Gastrocnemius medialis (tissue), 4 donors: ENCODE measurements at regions not wholly inside any gene's neighbourhood (a gene's known extent, or its start where the extent isn't known, plus 50 kb on each side); places are given as distances from the start of the nearest gene placed in this dataset.

Experiments used
- ATAC-seq, 2 donors: fragments of 150-250 bp; one replicate each; pipeline ENCODE4 v1.9.1; 2016
- DNase-seq, 2 donors: peaks; one replicate each; pipeline ENCODE4 v3.0.0-alpha.2; 2019
- H3K27ac ChIP-seq, 4 donors: fragments of 200-600 bp; sonication (generic); 1 replicate in 1 of 4; 2 replicates in 3 of 4; pipeline ENCODE4 v1.5.1; 2016 to 2018; ENCODE audit warnings: mild to moderate bottlenecking in 2 of 4, moderate library complexity in 1 of 4
- H3K27me3 ChIP-seq, 3 donors: fragments of 200-600 bp; sonication (generic) in 2 of 3; 1 replicate in 1 of 3; 2 replicates in 2 of 3; pipeline versions ENCODE4 v1.5.1 to v1.6.0; 2016 to 2019; ENCODE audit warnings: mild to moderate bottlenecking in 1 of 3, moderate library complexity in 1 of 3
- H3K36me3 ChIP-seq, 2 donors: fragments of 200-600 bp; sonication (generic) in 1 of 2; one replicate each; pipeline ENCODE4 v1.5.1; 2017 to 2018
- H3K4me1 ChIP-seq, 2 donors: fragments of 200-600 bp; sonication (generic) in 1 of 2; one replicate each; pipeline ENCODE4 v1.5.1; 2016 to 2017; ENCODE audit warnings: mild to moderate bottlenecking in 2 of 2
- H3K4me3 ChIP-seq, 4 donors: fragments of 200-600 bp; sonication (generic) in 3 of 4; 1 replicate in 1 of 4; 2 replicates in 3 of 4; pipeline ENCODE4 v1.5.1; 2016 to 2019; ENCODE audit warnings: mild to moderate bottlenecking in 2 of 4
- H3K9me3 ChIP-seq, 3 donors: fragments of 200-600 bp; sonication (generic) in 2 of 3; 1 replicate in 1 of 3; 2 replicates in 2 of 3; pipeline ENCODE4 v1.5.1; 2016 to 2019
- POLR2A ChIP-seq, 2 donors: fragments of 450-650 bp; IDR thresholded peaks; one replicate each; pipeline ENCODE4 v1.6.1; 2017; ENCODE audit warnings: antibody characterized with exemption in 2 of 2, mild to moderate bottlenecking in 2 of 2, moderate library complexity in 2 of 2
- in situ Hi-C, 4 donors: fragments of 200-750 bp; cut with MboI; loops; one replicate each; pipeline versions ENCODE4 v1.15.0 to v1.8.0; 2017; ENCODE audit warnings: low sequenced_read_pairs in 4 of 4
- intact Hi-C: fragments of 100-400 bp; cut with DNase I; formaldehyde crosslinking; loops from one replicate; pipeline ENCODE4 v1.15.1; 2023; ENCODE audit warnings: low total_unique reads
- TF ChIP-seq, protein P1 (sequence below), 5 experiments: fragments of 450-650 bp in 3 of 5; fragments of 200-600 bp in 2 of 5; sonication (generic) in 2 of 5; IDR thresholded peaks in 4 of 5; conservative IDR thresholded peaks in 1 of 5; 1 replicate in 4 of 5; 2 replicates in 1 of 5; pipeline ENCODE4 v1.5.1; 2016 to 2019; ENCODE audit warnings: antibody characterized with exemption in 5 of 5, mild to moderate bottlenecking in 3 of 5, moderate library complexity in 3 of 5

- ATAC-seq, result no peak
Measured at GRCh38 chr10:105727131-105727530, 1086.0 kb downstream of the SORCS3 start.

GRCh38 chr10:105726149-105726548, 1085.1 kb downstream of the SORCS3 start:
- H3K36me3 ChIP-seq, result no peaks in the 10 kb centered on the region
- in situ Hi-C loops, result no loop called here
- H3K4me1 ChIP-seq, result no peaks in the 10 kb centered on the region
- no peak overlapping the region for H3K27ac ChIP-seq
- H3K4me3 ChIP-seq, result no peak overlapping the region
- ATAC-seq (no peak), DNase-seq (no peak)
- H3K9me3 ChIP-seq, result no peaks in the 10 kb centered on the region
- intact Hi-C loops, result no loop called here
- no peaks in the 10 kb centered on the region for H3K27me3 ChIP-seq
- TF ChIP-seq, protein P1, sequence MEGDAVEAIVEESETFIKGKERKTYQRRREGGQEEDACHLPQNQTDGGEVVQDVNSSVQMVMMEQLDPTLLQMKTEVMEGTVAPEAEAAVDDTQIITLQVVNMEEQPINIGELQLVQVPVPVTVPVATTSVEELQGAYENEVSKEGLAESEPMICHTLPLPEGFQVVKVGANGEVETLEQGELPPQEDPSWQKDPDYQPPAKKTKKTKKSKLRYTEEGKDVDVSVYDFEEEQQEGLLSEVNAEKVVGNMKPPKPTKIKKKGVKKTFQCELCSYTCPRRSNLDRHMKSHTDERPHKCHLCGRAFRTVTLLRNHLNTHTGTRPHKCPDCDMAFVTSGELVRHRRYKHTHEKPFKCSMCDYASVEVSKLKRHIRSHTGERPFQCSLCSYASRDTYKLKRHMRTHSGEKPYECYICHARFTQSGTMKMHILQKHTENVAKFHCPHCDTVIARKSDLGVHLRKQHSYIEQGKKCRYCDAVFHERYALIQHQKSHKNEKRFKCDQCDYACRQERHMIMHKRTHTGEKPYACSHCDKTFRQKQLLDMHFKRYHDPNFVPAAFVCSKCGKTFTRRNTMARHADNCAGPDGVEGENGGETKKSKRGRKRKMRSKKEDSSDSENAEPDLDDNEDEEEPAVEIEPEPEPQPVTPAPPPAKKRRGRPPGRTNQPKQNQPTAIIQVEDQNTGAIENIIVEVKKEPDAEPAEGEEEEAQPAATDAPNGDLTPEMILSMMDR (IDR thresholded peaks at IDR 0.05 in 4 of 5, conservative IDR thresholded peaks at IDR 0.05 in 1 of 5), result no peak
- no peak for TF ChIP-seq POLR2A (IDR thresholded peaks at IDR 0.05)

More at GRCh38 chr10:105727131-105727530, 1086.0 kb downstream of the SORCS3 start:
- intact Hi-C loops (no loop called here), in situ Hi-C loops (no loop called here)
- TF ChIP-seq POLR2A (IDR thresholded peaks at IDR 0.05), result no peak
- TF ChIP-seq, protein P1 (IDR thresholded peaks at IDR 0.05 in 4 of 5, conservative IDR thresholded peaks at IDR 0.05 in 1 of 5), result no peak
- no peak overlapping the region for H3K27ac ChIP-seq
- no peaks in the 10 kb centered on the region for H3K27me3 ChIP-seq
- DNase-seq, result no peak
- H3K9me3 ChIP-seq, result no peaks in the 10 kb centered on the region
- H3K4me3 ChIP-seq, result no peak overlapping the region
- H3K36me3 ChIP-seq, result no peaks in the 10 kb centered on the region
- no peaks in the 10 kb centered on the region for H3K4me1 ChIP-seq

DNA sequence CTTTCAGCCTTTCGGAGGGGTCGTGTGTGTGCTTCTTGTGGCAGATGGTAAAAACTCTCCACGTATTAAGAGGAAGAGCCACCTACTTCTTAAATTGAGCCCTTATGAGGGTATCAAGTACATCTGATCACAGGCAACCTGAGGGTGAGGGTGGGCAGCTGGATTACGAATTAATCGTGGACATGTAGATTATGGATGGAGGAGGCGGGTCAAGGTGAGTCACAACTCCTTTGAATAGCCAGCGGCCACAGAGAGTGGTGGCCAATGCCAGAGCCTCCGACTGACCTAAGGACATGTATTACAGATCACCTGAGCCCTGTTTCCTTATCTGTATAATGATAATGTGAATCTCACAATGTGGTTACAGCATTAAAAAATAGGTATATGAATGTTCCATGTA, 1083.9 kb downstream of the SORCS3 start:
- Histone ChIP-seq H3K27ac (no peak overlapping the region), H3K9me3 (no peaks in the 10 kb centered on the region), H3K36me3 (no peaks in the 10 kb centered on the region), H3K27me3 (no peaks in the 10 kb centered on the region), H3K4me1 (no peaks in the 10 kb centered on the region), H3K4me3 (no peak overlapping the region)
- intact Hi-C loops (no loop called here), in situ Hi-C loops (no loop called here)
- TF ChIP-seq, protein P1 (IDR thresholded peaks at IDR 0.05 in 4 of 5, conservative IDR thresholded peaks at IDR 0.05 in 1 of 5), result no peak
- TF ChIP-seq POLR2A (IDR thresholded peaks at IDR 0.05), result no peak
- ATAC-seq (no peak), DNase-seq (no peak)

GRCh38 chr10:105718207-105718995, 1077.3 kb downstream of the SORCS3 start:
- H3K9me3 ChIP-seq, result no peaks in the 10 kb centered on the region
- no peaks in the 10 kb centered on the region for H3K36me3 ChIP-seq
- no peak overlapping the region for H3K27ac ChIP-seq
- no peak for TF ChIP-seq POLR2A (IDR thresholded peaks at IDR 0.05)
- TF ChIP-seq, protein P1 (IDR thresholded peaks at IDR 0.05 in 4 of 5, conservative IDR thresholded peaks at IDR 0.05 in 1 of 5), result no peak
- in situ Hi-C loops, result no loop called here
- intact Hi-C loops, result no loop called here
- H3K27me3 ChIP-seq, result no peaks in the 10 kb centered on the region
- no peaks in the 10 kb centered on the region for H3K4me1 ChIP-seq
- H3K4me3 ChIP-seq, result no peak overlapping the region
- no peak for ATAC-seq
- DNase-seq, result no peak
